T1000 (cell line): ENCODE measurements at regions not wholly inside any gene's neighbourhood (a gene's known extent, or its start where the extent isn't known, plus 50 kb on each side); places are given as distances from the start of the nearest gene placed in this dataset.

Experiments
- DNase-seq: peaks from one replicate; lab custom pipeline; 2025; ENCODE audit warnings: mixed read lengths; lab: John Stamatoyannopoulos, UW

GRCh38 chr12:124504273-124505000, 63.0 kb downstream of the NCOR2 start:
- no peak for DNase-seq

DNA sequence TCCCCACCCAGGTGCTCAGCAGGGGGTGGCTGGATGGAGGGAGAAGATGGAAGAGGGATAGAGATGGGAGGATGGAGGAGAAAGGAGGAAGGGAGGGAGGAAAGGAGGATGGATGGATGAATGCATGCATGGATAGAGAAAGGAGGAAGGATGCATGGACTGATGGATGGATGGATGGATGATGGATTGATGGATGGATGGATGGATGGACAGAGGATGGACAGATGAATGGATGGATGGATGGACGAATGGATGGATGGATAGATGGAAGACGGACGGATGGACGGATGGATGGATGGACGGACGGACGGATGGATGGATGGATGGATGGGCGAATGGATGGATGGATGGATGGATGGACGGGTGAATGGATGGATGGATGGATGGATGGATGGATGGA, 64.1 kb downstream of the NCOR2 start:
- DNase-seq: no peak

DNA sequence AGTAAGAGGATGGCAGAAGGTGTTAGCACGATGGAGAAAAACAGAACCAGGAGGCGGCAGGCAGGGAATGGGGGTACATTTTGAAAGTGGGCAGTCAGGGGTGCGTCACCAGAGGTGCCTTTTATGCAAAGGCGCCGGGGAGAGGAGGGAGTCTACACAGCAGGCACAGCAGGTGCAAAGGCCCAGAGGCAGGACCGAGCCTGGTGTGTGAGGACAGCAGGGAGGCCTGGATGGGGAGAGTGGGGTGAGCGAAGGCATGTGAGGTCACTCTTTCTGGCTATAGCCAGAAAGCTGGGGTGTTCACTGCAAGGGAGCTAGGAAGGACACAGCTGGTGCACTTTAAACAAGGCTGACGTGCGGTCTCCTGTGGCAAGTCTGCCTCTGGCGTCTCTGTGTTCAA, 65.0 kb downstream of the NCOR2 start:
- DNase-seq: no peak

DNA sequence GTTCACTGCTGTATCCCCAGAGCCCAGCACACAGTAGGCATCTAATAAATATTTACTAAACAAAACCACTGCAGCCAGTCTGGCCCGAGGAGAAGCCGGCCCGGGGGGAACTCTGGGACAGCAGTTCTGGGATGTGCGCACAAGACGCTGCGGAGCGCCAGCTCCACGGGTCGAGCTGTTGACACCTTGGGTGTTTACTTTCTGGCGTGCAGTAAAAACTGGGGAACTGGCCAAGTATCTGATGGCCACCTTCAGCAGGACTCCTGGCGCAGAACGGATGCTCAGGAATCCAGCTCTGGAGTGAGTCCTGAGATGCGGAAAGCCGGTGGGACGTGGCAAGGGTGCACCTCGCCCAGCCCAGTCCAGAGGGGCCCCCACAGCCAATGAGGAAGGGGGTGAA, 65.6 kb downstream of the NCOR2 start:
- no peak for DNase-seq

GRCh38 chr12:124501112-124501561, 66.3 kb downstream of the NCOR2 start:
- DNase-seq: no peak

DNA sequence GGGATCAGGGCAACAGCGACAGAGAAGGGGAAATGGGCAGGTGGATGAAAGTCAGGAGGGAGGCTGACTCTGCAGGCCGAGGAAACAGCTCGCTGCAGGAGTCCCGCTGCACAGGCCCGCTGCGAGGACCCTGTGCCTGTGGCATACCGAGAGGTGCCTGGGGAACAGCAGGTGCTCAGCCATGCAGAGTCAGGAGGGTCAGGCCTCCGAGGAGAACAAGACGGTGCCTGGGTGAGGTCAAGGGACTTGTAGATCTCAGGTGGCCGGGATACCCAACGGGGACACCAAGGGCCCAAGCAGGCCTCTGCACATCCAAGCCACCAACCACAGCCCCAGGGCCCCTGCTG, 67.5 kb downstream of the NCOR2 start:
- DNase-seq: no peak

DNA sequence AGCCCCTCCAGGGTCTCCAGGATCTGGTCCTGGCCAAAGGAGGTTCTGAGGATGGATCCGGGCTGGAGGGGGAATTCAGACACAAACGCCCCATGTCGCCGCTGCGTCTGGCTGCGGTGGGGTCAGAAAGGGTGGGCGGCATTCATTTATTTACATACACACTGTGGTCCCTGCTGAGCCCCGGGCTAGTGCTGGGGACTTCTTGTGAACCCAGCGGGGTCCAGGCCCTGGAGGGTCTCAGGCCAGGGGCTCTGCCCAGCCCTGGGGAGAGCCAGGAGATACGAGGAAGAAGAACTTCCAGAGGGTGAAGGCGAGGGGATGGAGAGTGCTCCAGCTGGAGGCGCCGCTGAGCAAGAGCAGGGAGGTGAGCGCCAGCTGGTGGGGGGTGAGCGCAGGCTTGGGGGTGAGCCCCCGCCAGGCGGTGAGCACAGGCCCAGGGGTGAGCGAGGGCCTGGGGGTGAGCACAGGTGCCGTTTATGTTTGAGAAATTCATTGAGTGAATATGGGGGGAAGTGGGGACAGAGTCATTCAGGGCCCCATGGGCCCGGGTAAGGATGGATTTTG, 68.1 kb downstream of the NCOR2 start:
- no peak for DNase-seq

DNA sequence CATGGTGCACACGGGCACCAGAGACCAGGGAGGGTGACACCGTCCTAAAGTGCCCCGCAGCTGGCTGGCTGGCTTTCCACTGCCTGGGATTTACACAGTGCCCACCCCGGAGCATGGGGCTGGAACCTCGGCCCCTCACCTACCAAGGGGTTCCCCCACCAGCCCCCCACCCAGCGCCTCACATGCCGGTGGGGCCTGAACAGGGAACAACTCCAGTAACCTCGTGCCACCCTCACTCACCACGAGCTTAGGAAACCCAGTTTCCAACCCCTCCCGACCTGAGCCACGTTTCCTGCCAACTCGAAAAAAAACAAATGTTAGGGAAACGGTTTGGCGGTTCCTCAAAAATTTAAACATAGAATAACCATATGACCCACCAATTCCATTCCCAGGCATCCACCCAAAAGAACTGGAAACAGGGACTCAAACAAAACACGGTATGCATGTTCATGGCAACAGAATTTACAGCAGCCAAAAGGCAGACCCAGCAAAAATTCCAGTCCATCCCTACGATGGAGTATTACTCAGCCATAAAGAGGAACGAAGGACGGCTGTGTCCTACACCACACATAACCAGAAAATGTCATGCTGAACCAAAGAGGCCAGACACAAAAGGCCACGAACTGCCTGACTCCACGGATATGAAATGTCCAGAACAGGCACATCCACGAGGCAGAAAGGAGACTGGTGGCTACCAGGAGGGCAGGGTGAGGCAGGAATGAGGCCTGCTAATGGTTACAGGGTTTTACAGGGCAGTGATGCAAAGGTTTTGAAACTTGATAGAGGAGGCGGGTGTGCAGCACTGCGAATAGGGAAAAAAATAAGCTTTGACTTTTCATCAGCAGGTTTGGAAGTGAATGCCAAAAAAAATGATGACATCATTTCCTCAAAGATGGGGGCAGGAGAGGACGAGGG, 68.9 kb downstream of the NCOR2 start:
- DNase-seq: no peak

DNA sequence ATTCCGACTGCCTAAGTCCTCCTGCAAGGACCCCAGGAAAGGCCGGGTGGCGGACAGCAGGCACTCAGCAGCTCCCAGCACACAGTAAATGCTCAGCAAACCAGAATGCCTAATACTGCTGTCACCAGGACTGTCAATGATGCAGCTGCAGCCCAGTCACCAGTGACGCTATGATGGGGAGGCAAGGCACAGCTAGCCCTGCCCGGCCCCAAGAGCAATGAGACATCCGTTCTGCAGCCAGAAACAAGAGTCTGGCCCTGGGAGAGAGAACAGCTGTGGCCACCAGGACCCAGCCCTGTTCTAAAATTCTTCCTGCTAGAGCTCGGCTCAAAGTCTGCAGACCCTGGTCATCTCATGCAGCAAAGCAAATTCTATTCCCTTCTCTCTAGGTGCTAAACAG, 69.8 kb downstream of the NCOR2 start:
- DNase-seq: no peak

- no peak for DNase-seq
These were observed 70.4 kb downstream of the NCOR2 start for GRCh38 chr12:124497039-124497438.

GRCh38 chr12:124496584-124496983, 70.8 kb downstream of the NCOR2 start:
- no peak for DNase-seq

- no peak for DNase-seq
These were observed 72.0 kb downstream of the NCOR2 start for GRCh38 chr12:124495194-124495983.

DNA sequence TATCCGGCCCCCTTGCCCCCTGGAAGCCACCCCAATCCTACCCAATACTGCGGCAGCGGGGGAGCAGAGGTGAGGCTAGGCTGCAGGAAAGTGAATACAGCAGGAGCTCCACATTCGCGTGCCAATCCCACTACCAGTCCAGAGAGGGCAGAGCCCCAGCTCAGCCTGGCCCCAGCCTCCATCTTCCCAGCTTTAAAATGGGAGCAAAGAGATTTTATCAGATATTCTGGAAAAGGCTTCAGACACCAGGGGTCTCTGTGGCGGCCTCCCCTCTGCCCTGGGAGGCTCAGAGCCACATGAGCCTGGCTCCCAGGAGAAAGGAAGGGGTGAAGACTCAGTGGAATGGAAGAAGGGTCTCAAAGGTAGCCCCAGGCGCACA, 72.7 kb downstream of the NCOR2 start:
- DNase-seq: no peak

DNA sequence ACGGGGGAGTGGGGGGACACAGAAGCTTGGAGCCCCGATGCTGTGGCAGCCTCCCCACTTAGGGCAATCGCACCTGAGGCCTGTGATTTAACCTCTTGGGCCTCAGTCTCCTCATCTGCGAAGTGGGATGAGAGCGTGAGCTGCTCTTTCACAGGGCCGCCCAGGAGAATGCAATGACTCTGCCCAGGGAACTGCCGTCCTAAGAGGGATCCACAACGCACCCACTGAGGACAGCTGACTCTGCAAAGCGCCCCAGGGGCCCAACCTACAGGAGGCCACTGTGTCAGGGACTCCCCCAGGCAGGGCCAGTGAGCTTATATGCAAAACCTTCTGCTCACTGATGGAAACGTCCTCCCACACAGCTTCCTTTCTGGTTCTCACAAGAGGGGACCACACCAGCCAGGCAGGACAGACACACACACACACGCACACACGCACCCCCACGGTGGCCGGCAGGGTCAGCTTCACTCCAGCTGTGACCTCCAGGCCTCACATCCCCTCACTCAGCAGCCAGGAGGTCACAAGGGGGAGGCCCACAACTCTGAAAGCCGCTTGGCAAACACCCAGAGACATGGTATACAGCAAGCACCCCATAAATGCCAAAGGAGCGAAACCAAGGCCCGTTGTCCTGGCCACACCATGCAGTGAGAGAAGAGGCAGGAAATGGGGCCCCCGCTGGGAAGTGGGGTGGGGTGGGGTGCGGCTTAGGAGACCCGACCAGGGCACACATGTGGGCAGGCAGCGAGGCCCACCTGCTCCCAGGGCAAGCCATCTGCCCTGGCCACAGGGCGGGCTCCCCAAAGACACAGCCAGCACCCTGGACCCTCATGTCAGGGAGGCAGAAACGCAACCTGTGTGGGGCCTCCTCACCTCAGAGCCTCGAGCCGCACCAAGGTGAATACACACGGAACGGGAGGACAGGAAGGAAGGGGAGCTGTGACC, 73.3 kb downstream of the NCOR2 start:
- no peak for DNase-seq

- DNase-seq: no peak
These were observed 74.3 kb downstream of the NCOR2 start for GRCh38 chr12:124492879-124493808.

- no peak for DNase-seq
These were observed 75.5 kb downstream of the NCOR2 start for GRCh38 chr12:124491856-124492420.

- DNase-seq: no peak
These were observed 76.1 kb downstream of the NCOR2 start for GRCh38 chr12:124491310-124491709.

DNA sequence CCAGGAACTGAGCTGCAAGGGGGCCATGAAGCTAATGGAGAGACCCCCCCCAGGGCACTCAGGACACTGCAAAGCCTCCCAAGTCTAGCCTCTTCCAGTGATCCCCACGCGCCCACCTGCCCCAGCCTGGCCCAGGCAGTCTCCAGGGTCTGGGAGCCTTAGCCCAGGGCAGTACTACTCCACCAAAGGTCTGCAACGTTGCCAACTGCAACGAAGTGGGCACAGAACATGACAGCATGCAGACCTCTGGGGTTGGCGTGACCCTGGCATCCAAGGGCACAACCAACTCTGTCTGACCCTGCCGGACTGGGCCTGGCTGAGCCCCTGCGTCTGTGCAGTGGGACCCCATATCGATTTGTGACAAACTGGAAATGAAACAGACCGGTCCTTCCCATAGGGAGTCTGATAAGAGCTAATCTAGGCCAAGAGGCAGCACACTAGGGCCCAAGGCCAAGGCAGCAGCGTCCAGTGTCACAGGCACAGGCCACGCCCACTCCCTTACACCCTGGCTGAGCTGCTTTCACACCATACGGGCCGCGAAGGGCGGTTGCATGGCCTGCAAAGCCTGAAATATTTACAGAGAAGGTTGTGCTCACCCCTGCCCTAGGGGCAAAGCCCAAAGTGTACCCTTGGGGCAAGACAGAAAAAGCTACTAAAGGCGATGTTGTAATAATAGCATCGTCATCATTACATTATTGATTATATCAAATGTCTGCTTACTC, 76.7 kb downstream of the NCOR2 start:
- DNase-seq: no peak
